Calu3 (cell line): ENCODE measurements at regions not wholly inside any gene's neighbourhood (a gene's known extent, or its start where the extent isn't known, plus 50 kb on each side); places are given as distances from the start of the nearest gene placed in this dataset.

Experiments used
- BruUV-seq: library from RNA; stranded (reverse); fragments of 400-500 nt; replicated peaks from 2 replicates; lab custom pipeline; 2021; lab: Mats Ljungman, UMichigan
- CTCF ChIA-PET: fragments of 300-600 bp; sonication (Branson Sonifier 250); formaldehyde crosslinking; loops from one replicate; lab custom pipeline; 2022; ENCODE audit warnings: antibody characterized with exemption; lab: Charles Lee
- DNase-seq: peaks from one replicate; pipeline ENCODE4 v3.0.0; 2022
- H3K27ac Mint-ChIP-seq: one replicate; pipeline ENCODE4 v1.8.0; 2022; ENCODE audit warnings: mixed read lengths; ENCODE audit not compliant: unreplicated experiment
- H3K27me3 Mint-ChIP-seq: one replicate; pipeline ENCODE4 v1.8.0; 2022; ENCODE audit warnings: mixed read lengths; ENCODE audit not compliant: unreplicated experiment
- H3K36me3 Mint-ChIP-seq: one replicate; pipeline ENCODE4 v1.8.0; 2022; ENCODE audit warnings: mild to moderate bottlenecking, moderate library complexity, mixed read lengths; ENCODE audit not compliant: insufficient read depth, unreplicated experiment
- H3K4me1 Mint-ChIP-seq: one replicate; pipeline ENCODE4 v1.8.0; 2022; ENCODE audit warnings: mild to moderate bottlenecking, low read depth, mixed read lengths; ENCODE audit not compliant: unreplicated experiment
- H3K4me3 Mint-ChIP-seq: one replicate; pipeline ENCODE4 v1.8.0; 2022; ENCODE audit warnings: mild to moderate bottlenecking, low read depth, moderate library complexity, mixed read lengths; ENCODE audit not compliant: unreplicated experiment
- H3K9me3 Mint-ChIP-seq: one replicate; pipeline ENCODE4 v1.8.0; 2022; ENCODE audit warnings: low read depth, mixed read lengths; ENCODE audit not compliant: unreplicated experiment
- CTCF ChIP-seq: fragments of 200-600 bp; IDR thresholded peaks from one replicate; pipeline ENCODE4 v1.8.0; 2022; ENCODE audit warnings: antibody characterized with exemption; ENCODE audit not compliant: unreplicated experiment
- intact Hi-C: fragments of 100-400 bp; cut with micrococcal nuclease; formaldehyde crosslinking; loops from one replicate; pipeline ENCODE4 v1.10.0; 2022; ENCODE audit not compliant: unreplicated experiment

DNA sequence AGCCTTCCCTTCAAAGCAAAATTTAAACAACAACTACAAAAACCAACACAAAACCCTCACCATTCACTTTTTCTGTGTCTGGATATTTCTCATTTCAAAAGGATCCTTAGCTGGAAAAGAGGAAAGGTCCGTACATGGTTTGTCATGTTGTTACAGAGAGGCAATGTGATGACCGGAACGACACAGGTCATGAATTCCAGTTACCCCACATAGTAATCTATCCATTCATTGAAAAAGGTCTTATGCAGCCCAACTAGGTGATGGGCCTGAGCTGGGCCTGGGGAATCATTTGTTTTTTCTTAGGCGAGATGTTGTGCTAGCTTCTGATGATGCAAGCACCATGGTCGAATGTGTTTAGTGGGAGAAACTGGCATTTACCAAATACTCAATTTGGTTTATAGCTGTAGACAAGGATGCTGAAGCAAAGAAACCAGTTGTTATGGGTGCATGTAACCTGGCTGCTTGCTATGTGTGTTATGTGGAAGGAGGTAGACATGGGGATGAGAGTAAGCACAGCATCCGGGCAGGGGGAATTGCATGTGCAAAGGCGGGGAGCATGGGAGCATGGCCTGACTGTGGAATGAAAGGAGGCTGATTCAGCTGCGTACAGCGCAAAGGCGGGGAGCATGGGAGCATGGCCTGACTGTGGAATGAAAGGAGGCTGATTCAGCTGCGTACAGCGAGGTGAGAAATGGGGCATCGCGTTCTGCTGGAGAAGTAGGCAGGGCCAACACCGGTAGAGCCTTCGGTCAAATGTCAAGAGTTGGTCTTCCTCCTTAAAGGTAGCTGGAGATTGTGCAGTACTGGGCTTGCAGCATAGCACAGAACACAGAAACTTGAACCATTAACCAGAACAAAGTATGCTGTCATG lies 269.7 kb upstream of the MAF start:
- Mint-ChIP-seq H3K27ac (no peak overlapping the region), H3K4me1 (no peaks in the 10 kb centered on the region), H3K27me3 (peaks cover 27% of the 10 kb centered on the region), H3K4me3 (no peak overlapping the region), H3K9me3 (peaks cover 9% of the 10 kb centered on the region), H3K36me3 (no peaks in the 10 kb centered on the region)
- CTCF ChIA-PET, result no interaction called here
- intact Hi-C loops, result no loop called here
- no TSS peak for BruUV-seq
- no peak for DNase-seq
- TF ChIP-seq CTCF, result no peak

GRCh38 chr16:79869304-79870015 lies 268.9 kb upstream of the MAF start:
- no TSS peak for BruUV-seq
- no peak overlapping the region for H3K4me3 Mint-ChIP-seq
- H3K36me3 Mint-ChIP-seq, result no peaks in the 10 kb centered on the region
- intact Hi-C loops, result no loop called here
- CTCF ChIA-PET, result no interaction called here
- H3K27ac Mint-ChIP-seq, result no peak overlapping the region
- H3K27me3 Mint-ChIP-seq, result peaks cover 35% of the 10 kb centered on the region
- no peak for TF ChIP-seq CTCF
- no peaks in the 10 kb centered on the region for H3K4me1 Mint-ChIP-seq
- DNase-seq, result no peak
- H3K9me3 Mint-ChIP-seq, result peaks cover 9% of the 10 kb centered on the region

DNA sequence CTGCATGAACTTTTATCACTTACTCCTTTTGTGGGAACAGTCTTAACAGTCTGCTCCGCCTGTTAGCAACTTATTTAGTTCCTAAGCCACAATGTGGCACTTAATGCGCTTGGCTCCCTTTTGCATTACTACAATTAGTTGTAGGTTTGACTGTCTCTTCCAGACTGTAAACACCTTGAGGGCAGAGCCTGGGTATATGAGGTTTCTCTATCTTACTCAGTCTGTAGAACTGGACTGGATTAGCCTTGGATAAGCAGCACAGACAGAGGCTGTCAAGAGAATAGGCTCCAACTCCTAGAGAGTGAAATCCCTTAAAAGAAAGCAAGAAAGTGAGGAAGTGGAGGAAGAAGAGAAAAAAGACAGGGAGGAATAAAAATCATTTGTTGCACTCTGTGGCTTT lies 268.3 kb upstream of the MAF start:
- intact Hi-C loops, result no loop called here
- H3K27me3 Mint-ChIP-seq, result peaks cover 36% of the 10 kb centered on the region
- CTCF ChIA-PET, result no interaction called here
- no peaks in the 10 kb centered on the region for H3K36me3 Mint-ChIP-seq
- no peak overlapping the region for H3K27ac Mint-ChIP-seq
- TF ChIP-seq CTCF, result no peak
- no peak for DNase-seq
- BruUV-seq, result no TSS peak
- no peaks in the 10 kb centered on the region for H3K4me1 Mint-ChIP-seq
- peaks cover 9% of the 10 kb centered on the region for H3K9me3 Mint-ChIP-seq
- no peak overlapping the region for H3K4me3 Mint-ChIP-seq

GRCh38 chr16:79867425-79867997 lies 267.0 kb upstream of the MAF start:
- H3K27me3 Mint-ChIP-seq, result peaks cover 36% of the 10 kb centered on the region
- no peak overlapping the region for H3K27ac Mint-ChIP-seq
- no peaks in the 10 kb centered on the region for H3K4me1 Mint-ChIP-seq
- intact Hi-C loops, result no loop called here
- no TSS peak for BruUV-seq
- CTCF ChIA-PET, result interaction anchor here (0.7 kb wide), 1 partner anchor 46 kb away, joined by 3 read pairs; no protein-coding TSS in a partner anchor
- no peak for DNase-seq
- H3K36me3 Mint-ChIP-seq, result no peaks in the 10 kb centered on the region
- no peak for TF ChIP-seq CTCF
- peaks cover 7% of the 10 kb centered on the region for H3K9me3 Mint-ChIP-seq
- no peak overlapping the region for H3K4me3 Mint-ChIP-seq
